Ishikawa (cell line): ENCODE measurements at regions not wholly inside any gene's neighbourhood (a gene's known extent, or its start where the extent isn't known, plus 50 kb on each side); places are given as distances from the start of the nearest gene placed in this dataset.

ENCODE experiments used
- CEBPB ChIP-seq: IDR thresholded peaks from 2 replicates; pipeline ENCODE4 v1.6.1; 2012
- CREB1 ChIP-seq: IDR thresholded peaks from 2 replicates; pipeline ENCODE4 v1.6.1; 2012; ENCODE audit warnings: low read depth
- EGR1 ChIP-seq: IDR thresholded peaks from 2 replicates; pipeline ENCODE4 v1.6.1; 2012
- EP300 ChIP-seq: IDR thresholded peaks from 2 replicates; pipeline ENCODE4 v1.6.1; 2012; ENCODE audit warnings: borderline replicate concordance
- FOXM1 ChIP-seq: IDR thresholded peaks from 2 replicates; pipeline ENCODE4 v1.6.1; 2012; ENCODE audit warnings: low read depth, borderline replicate concordance
- MAX ChIP-seq: IDR thresholded peaks from 2 replicates; pipeline ENCODE4 v1.6.1; 2012
- NFIC ChIP-seq: IDR thresholded peaks from 2 replicates; pipeline ENCODE4 v1.6.1; 2012
- RAD21 ChIP-seq: IDR thresholded peaks from 2 replicates; pipeline ENCODE4 v1.6.1; 2012; ENCODE audit warnings: low read depth
- REST ChIP-seq: IDR thresholded peaks from 2 replicates; pipeline ENCODE4 v1.6.1; 2012; ENCODE audit warnings: low read depth, mild to moderate bottlenecking
- TAF1 ChIP-seq: IDR thresholded peaks from 2 replicates; pipeline ENCODE4 v1.6.1; 2012; ENCODE audit warnings: low read depth, mild to moderate bottlenecking
- TCF12 ChIP-seq: IDR thresholded peaks from 2 replicates; pipeline ENCODE4 v1.6.1; 2012; ENCODE audit warnings: low read depth
- TEAD4 ChIP-seq: IDR thresholded peaks from 2 replicates; pipeline ENCODE4 v1.6.1; 2012
- USF1 ChIP-seq: IDR thresholded peaks from 2 replicates; pipeline ENCODE4 v1.6.1; 2012
- YY1 ChIP-seq: IDR thresholded peaks from 2 replicates; pipeline ENCODE4 v1.6.1; 2012; ENCODE audit warnings: low read depth
- ZBTB7A ChIP-seq: IDR thresholded peaks from 2 replicates; pipeline ENCODE4 v1.6.1; 2012; ENCODE audit warnings: low read depth

- no peak for TF ChIP-seq TCF12
Measured at GRCh38 chr5:165272436-165272835, 1767.0 kb downstream of the MAT2B start.

DNA sequence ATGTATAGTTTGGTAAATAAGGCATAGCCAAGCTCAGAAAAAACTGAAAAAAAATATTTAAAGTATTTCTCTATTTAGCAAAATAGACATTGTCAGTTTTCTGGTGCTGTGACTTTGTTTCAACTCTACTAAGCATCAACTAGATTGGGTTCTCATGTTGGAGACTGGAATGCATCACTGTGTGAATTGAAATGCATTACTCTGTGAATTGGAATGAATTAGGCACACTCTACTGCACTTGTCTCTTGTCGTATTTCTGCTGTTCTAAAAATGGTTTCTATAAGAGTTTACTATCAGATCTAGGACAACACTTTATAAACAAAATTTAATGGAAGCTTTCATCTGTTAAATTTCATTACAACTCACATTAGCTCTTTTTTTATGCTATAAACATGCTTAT is 1772.2 kb downstream of the MAT2B start:
- no peak for TF ChIP-seq EP300
- TF ChIP-seq EGR1 = no peak
- TF ChIP-seq FOXM1 = no peak
- TF ChIP-seq MAX = no peak
- TF ChIP-seq TCF12 = no peak
- no peak for TF ChIP-seq RAD21
- no peak for TF ChIP-seq TAF1
- no peak for TF ChIP-seq ZBTB7A
- no peak for TF ChIP-seq YY1

- no peak for TF ChIP-seq TEAD4
- TF ChIP-seq CEBPB = no peak
- no peak for TF ChIP-seq USF1
- no peak for TF ChIP-seq RAD21
- TF ChIP-seq TAF1 = no peak
- no peak for TF ChIP-seq CREB1
- no peak for TF ChIP-seq ZBTB7A
- no peak for TF ChIP-seq EP300
- no peak for TF ChIP-seq NFIC
- no peak for TF ChIP-seq TCF12
- no peak for TF ChIP-seq EGR1
- TF ChIP-seq REST = no peak
- no peak for TF ChIP-seq YY1
- TF ChIP-seq FOXM1 = no peak
- no peak for TF ChIP-seq MAX
Measured at GRCh38 chr5:165282491-165282890, 1777.1 kb downstream of the MAT2B start.

DNA sequence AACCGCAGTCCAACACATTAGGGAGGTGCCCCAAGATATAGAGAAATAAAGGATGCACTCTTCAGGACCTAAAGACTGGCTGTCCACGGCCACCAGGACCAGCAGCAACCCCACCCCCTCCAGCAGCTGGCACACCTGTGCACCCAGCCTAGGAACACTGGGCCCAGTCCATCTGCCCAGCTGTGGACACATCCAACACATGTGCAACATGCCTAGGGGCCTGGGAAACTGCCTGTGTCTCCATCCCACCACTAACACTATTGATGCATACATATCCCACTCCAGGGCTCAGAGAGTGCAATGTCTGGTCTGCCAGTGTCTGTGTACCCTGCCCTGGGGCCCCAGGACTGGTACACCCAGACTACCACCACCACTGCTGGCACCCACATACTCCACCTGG is 1781.3 kb downstream of the MAT2B start:
- TF ChIP-seq TAF1 = no peak
- no peak for TF ChIP-seq RAD21
- no peak for TF ChIP-seq YY1
- TF ChIP-seq ZBTB7A = no peak
- no peak for TF ChIP-seq USF1
- TF ChIP-seq TEAD4 = no peak

GRCh38 chr5:165290535-165290934 is 1785.1 kb downstream of the MAT2B start:
- TF ChIP-seq CEBPB (no peak), EGR1 (no peak), ZBTB7A (no peak), YY1 (no peak), TAF1 (no peak), TEAD4 (no peak), REST (no peak), FOXM1 (no peak), MAX (no peak), TCF12 (no peak), CREB1 (no peak), RAD21 (no peak), EP300 (no peak), USF1 (no peak), NFIC (no peak)
